H54 (cell line): ENCODE measurements at regions not wholly inside any gene's neighbourhood (a gene's known extent, or its start where the extent isn't known, plus 50 kb on each side); places are given as distances from the start of the nearest gene placed in this dataset.

Experiments
- DNase-seq: peaks from one replicate; pipeline ENCODE4 v3.0.0; 2011; ENCODE audit warnings: low spot score, mixed read lengths; ENCODE audit not compliant: insufficient read length
- FAIRE-seq: peaks from 3 replicates; lab custom pipeline; 2011; peaks lifted over from hg19 to GRCh38; lab: Jason Lieb, UNC
- POLR2A ChIP-seq: IDR thresholded peaks from 2 replicates; pipeline ENCODE4 v1.6.1; 2011; ENCODE audit warnings: low read depth, mild to moderate bottlenecking, low read length

GRCh38 chr5:133797167-133797566 is 171.3 kb downstream of the C5orf15 start:
- DNase-seq (no peak), FAIRE-seq (no peak)
- TF ChIP-seq POLR2A: no peak

GRCh38 chr5:133796186-133796585 is 172.2 kb downstream of the C5orf15 start:
- FAIRE-seq: no peak
- no peak for DNase-seq
- TF ChIP-seq POLR2A: no peak

DNA sequence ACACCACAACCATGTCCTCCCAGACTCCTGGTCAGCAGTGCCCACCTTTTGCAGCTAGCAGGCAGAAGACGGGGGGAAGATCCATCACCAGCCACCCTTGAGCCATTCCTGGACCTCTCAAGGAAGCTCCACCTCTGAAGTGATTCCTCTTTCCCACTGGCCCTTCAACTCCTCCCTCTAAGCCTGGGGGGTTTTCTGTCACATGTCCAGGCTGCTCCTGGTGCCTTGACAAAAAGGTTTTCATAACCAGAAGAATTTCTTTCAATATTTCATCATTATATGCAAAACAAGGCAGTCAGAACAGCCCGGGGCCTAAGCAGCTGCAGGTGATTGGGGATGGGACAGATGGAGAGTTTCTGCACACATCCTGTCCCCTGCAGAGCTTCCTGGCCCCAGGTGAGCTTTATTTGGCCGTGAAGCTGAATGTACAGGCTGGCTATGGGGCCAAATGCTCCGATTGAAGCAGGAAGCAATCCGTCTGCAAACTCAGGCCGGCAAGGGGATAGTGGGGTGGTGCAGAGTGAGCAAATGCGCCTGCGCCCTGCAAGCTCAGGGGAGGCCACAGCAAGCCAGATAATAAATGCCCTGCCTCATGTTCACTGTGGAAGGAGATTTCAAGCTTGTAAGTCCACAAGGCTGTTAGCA is 173.5 kb downstream of the C5orf15 start:
- FAIRE-seq (no peak), DNase-seq (no peak)
- TF ChIP-seq POLR2A: no peak

GRCh38 chr5:133793756-133794465 is 174.5 kb downstream of the C5orf15 start:
- FAIRE-seq (no peak), DNase-seq (no peak)
- TF ChIP-seq POLR2A: no peak

DNA sequence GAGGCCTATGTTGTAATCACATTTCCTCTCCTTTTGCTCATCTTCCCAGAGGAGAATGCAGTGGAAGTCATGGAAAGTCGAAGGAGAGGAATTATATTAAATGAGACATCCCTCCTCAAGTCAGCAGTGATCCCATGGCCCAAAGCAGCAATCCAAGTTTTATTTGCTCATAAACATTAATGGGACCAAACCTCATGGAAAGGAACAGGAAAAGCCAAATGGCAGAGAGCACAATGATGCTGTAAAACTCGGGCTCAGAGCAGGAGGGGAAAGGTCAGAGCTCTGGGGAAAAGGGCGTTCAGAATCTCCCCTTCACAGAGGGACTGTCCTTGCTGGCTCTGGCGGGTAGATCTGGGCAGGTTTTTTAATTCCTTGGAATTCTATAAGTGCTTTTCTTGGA is 175.8 kb downstream of the C5orf15 start:
- DNase-seq: no peak
- FAIRE-seq: no peak
- TF ChIP-seq POLR2A: no peak

GRCh38 chr5:133792024-133792423 is 176.4 kb downstream of the C5orf15 start:
- FAIRE-seq (no peak), DNase-seq (no peak)
- TF ChIP-seq POLR2A: no peak

DNA sequence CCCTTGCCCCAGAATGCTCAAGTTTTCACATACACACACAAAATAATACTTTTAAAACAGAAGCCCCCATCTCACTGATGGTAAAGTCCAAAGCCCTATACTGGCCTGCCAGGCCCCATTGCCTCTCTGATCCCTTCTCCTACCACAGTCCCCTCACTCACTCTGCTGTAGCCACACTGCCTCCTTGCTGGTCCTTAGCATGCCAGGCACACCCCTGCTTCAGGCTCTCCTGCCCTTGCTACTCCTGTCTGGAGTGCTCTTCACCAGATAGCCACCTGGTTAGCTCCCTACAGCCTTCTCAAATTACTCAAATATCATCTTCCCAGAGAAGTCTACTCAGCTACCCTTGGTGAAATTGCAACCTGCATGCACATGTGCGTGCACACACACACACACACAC is 177.5 kb downstream of the C5orf15 start:
- no peak for DNase-seq
- FAIRE-seq: no peak
- no peak for TF ChIP-seq POLR2A

GRCh38 chr5:133789428-133789827 is 177.1 kb upstream of the FSTL4 start:
- FAIRE-seq: no peak
- DNase-seq: no peak
- TF ChIP-seq POLR2A: no peak

- DNase-seq (no peak), FAIRE-seq (no peak)
- no peak for TF ChIP-seq POLR2A
Observed at GRCh38 chr5:133788121-133788520, 175.8 kb upstream of the FSTL4 start.

GRCh38 chr5:133786420-133786819 is 174.1 kb upstream of the FSTL4 start:
- FAIRE-seq: no peak
- no peak for DNase-seq
- TF ChIP-seq POLR2A: no peak

DNA sequence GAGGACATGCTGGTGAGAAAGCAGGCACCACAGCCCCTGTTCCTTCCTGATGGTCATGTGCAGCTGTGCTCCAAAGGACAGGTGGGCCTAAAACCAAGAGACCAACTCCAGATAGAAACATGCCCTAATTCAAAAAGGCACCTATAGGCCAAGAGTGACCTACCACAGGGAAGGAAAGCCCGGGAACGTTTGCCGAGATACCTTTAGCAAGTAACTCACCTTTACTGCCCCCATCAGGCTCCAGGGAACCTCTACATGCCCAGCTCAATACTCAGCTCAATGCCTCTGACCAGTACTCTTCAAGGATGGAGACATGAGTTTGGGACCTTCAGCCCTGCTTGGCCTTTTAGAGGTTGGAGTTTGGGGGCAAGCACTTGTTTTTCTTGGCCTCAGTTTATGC is 172.8 kb upstream of the FSTL4 start:
- no peak for TF ChIP-seq POLR2A
- DNase-seq: no peak
- no peak for FAIRE-seq

GRCh38 chr5:133783481-133783880 is 171.1 kb upstream of the FSTL4 start:
- DNase-seq (no peak), FAIRE-seq (no peak)
- TF ChIP-seq POLR2A: no peak

GRCh38 chr5:133782736-133783135 is 170.4 kb upstream of the FSTL4 start:
- FAIRE-seq (no peak), DNase-seq (no peak)
- no peak for TF ChIP-seq POLR2A

DNA sequence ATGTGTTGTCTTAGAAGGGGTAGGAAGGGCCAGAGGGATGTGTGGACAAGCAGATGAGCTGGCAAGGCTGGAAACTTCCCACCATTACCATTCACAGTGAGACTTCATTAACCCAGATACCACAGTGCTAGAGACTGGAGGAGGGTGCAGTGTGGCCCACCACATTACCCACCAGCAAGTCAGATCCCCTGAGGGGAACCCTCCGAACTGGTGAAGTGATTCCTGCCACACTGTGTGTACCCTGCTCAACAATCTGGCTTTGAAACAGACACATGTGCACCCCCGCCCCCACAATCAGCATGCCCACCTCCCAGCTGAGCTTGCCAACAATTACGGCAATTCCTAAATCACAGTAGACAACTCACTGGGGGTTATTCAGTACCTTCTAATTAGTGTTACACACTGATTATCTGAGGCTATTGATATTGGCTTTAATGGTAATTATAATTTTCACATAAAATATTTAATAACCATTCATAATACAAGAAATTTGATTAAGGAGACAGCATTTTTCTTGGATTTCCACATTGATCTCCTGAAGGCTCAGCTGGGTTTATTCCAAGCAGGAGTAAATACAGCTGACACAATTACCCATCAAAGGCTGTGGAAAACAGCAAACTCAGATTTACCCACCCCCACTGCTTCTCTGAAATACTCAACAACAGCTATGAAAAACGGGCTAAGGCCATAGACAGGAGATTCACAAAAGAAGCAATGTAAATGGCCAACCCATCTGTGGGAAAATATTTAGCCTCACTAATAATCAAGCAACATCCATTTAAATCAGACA is 169.3 kb upstream of the FSTL4 start:
- FAIRE-seq: no peak
- TF ChIP-seq POLR2A: no peak
- no peak for DNase-seq
